ENCODE measurements at regions not wholly inside any gene's neighbourhood (a gene's known extent, or its start where the extent isn't known, plus 50 kb on each side); places are given as distances from the start of the nearest gene placed in this dataset.
"Not testable (repeated sequence)": the region's sequence is repeated elsewhere in the genome, so short reads cannot be mapped to it uniquely, and the experiment has no call there.

- TF ChIP-seq POLR2A, CTCF (IDR thresholded peaks at IDR 0.05): not testable (repeated sequence)
Measured at GRCh38 chr4:187505798-187506141, 489.8 kb upstream of the ZFP42 start.
